ENCODE measurements at regions not wholly inside any gene's neighbourhood (a gene's known extent, or its start where the extent isn't known, plus 50 kb on each side); places are given as distances from the start of the nearest gene placed in this dataset.

DNA sequence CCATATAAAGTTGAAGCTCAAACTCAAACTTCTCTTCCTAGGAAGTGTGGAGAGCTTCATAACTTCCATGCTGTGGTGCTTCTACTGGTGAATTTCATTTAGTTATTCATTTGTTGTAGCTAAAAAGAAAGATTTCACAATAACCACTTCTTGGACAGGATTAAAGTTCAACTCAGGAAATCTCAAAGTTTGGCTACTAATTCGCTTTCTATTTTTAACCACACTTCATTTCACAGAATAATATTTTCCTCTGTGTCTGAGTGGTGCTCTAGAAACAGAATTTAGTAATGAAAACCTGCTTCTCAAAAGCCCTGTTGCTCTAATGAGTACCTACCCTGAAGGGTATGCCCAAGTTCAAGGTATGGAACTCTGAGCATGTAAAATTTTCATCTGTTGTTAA, 73.9 kb downstream of the ACTBL2 start:
- H3K4me3 ChIP-seq, result no peak overlapping the region
- H3K9me3 ChIP-seq, result no peaks in the 10 kb centered on the region
- no peaks in the 10 kb centered on the region for H3K36me3 ChIP-seq (replicated peaks)
- no peak for DNase-seq (ENCODE audit: low spot score in 2 of 2)
- H3K4me1 ChIP-seq, result no peaks in the 10 kb centered on the region
- in situ Hi-C loops (cut with MboI; ENCODE audit: low sequenced_read_pairs), result no loop called here
- H3K27me3 ChIP-seq (ENCODE audit: low read depth), result no peaks in the 10 kb centered on the region

DNA sequence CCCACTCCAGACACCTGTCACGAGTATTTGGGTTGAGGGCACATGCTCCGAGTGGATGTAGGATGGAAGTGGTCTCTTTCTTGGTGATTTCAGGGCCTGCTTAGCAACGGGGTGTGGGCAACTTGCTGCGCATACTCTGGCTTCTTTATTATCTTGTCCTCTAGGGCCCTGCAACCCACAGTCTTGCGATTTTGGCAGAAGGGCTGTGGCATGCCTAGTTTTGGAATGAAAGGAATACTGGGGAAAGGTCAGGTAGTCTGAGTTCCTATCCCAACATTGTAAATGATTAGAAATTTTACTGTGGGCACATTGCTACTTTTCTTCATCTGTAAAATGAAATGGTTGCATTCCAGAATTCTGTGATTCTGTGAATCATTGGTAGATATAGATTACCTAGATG, 74.3 kb downstream of the ACTBL2 start:
- Histone ChIP-seq H3K27me3 (ENCODE audit: low read depth) (no peaks in the 10 kb centered on the region), H3K4me3 (no peak overlapping the region), H3K9me3 (no peaks in the 10 kb centered on the region), H3K36me3 (replicated peaks) (no peaks in the 10 kb centered on the region), H3K4me1 (no peaks in the 10 kb centered on the region)
- in situ Hi-C loops (cut with MboI; ENCODE audit: low sequenced_read_pairs), result no loop called here
- DNase-seq (ENCODE audit: low spot score in 2 of 2), result no peak

DNA sequence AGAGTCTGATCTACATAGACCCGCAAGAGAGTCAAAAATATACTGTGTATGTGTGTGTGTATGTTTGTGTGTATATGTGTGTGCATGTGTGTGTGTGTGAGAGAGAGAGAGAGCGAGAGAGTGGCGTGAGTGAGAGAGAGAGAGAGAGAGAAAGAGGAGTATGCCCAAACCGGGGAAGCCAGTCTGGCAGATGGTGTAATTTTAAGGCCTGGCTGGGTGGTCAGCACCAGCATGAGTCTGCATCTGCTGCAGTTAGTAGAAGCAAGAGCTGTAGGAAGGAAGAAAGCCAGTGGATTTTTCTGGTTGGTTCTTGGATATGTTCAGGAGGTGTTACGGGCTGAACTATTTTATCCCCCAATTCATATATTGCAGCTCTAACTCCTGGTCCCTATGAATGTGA, 75.2 kb downstream of the ACTBL2 start:
- Histone ChIP-seq H3K36me3 (replicated peaks) (no peaks in the 10 kb centered on the region), H3K9me3 (no peaks in the 10 kb centered on the region), H3K4me1 (no peaks in the 10 kb centered on the region), H3K4me3 (no peak overlapping the region), H3K27me3 (ENCODE audit: low read depth) (no peaks in the 10 kb centered on the region)
- DNase-seq (ENCODE audit: low spot score in 2 of 2), result no peak
- in situ Hi-C loops (cut with MboI; ENCODE audit: low sequenced_read_pairs), result no loop called here

DNA sequence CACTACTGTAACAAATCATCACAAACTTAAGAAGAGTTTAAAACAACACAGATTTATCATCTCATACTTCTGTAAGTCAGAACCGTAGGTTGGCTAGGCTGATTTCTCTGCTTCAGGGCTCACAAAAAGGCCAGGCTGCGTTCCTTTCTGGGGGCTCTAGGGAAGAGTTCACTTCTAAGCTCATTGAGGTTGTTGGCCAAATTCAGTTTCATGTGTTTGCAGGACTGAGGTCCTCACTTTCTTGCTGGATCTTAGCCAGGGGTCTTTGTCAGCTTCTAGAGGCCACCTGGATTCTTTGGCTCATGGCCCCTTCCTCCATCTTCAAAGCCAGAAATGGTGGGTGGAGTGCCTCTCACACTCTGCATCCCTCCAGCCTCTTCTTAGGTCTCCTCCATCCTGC, 76.0 kb downstream of the ACTBL2 start:
- Histone ChIP-seq H3K36me3 (replicated peaks) (no peaks in the 10 kb centered on the region), H3K9me3 (no peaks in the 10 kb centered on the region), H3K4me3 (no peak overlapping the region), H3K27me3 (ENCODE audit: low read depth) (no peaks in the 10 kb centered on the region), H3K4me1 (no peaks in the 10 kb centered on the region)
- in situ Hi-C loops (cut with MboI; ENCODE audit: low sequenced_read_pairs), result no loop called here
- DNase-seq (ENCODE audit: low spot score in 2 of 2), result no peak

DNA sequence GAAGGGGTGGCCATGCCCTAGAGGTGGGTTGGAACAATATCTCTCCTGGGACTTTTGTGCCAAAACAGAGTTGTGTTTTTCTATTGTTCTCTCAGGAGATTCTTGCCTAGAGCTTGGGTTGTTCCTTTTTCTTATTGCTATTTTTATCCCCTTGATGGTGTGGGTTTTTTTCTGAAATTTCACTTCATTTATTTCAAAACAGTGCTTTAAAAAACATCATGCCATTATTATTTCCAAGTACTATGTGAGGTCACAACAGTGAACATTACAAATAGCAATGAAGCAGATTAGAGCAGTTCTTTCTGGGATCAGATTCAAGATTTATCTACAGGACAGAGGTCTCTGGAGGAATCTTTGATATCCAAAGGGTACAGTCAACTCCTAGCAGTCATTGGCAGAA, 76.6 kb downstream of the ACTBL2 start:
- Histone ChIP-seq H3K36me3 (replicated peaks) (no peaks in the 10 kb centered on the region), H3K9me3 (no peaks in the 10 kb centered on the region), H3K4me1 (no peaks in the 10 kb centered on the region), H3K4me3 (no peak overlapping the region), H3K27me3 (ENCODE audit: low read depth) (no peaks in the 10 kb centered on the region)
- no peak for DNase-seq (ENCODE audit: low spot score in 2 of 2)
- in situ Hi-C loops (cut with MboI; ENCODE audit: low sequenced_read_pairs), result no loop called here

DNA sequence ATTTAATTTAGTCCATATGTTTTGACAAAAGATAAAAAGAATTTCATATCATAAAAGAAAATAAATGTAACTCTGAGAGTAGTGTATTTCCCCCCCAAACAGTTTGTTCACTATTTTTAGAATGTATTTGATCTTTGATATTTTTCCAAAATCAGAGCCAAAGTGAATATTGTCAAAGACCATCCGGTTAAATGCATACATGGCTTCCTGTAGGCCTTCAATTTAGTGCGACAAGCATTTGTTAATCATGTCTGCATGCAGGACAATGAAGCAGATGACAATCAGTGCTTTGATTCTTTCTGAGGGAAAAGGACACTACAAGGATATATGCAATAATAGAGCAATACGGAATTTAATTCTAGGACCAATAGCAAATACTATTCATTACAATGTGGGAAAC, 79.8 kb downstream of the ACTBL2 start:
- H3K4me3 ChIP-seq, result no peak overlapping the region
- H3K9me3 ChIP-seq, result no peaks in the 10 kb centered on the region

DNA sequence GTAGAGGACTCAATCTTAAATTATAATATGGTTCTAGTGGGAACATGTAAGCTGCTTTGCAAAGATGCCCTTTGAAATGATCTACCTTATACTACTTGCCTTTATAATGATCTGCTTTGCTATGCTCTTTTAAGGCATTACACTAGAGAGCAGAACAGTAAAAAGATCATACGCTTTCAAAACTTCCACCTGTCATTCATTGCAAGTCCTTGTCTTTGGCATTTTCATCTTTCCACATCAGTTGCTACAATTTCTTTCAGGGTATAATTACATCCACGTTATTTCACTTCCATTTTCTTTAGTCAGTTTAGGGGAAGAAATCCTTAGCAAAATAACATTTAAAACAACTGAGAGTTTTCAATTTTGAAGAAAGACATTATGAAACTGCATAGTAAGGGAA, 80.3 kb downstream of the ACTBL2 start:
- no peak overlapping the region for H3K4me3 ChIP-seq
- no peaks in the 10 kb centered on the region for H3K4me1 ChIP-seq
- H3K9me3 ChIP-seq, result no peaks in the 10 kb centered on the region
- DNase-seq (ENCODE audit: low spot score in 2 of 2), result no peak
- in situ Hi-C loops (cut with MboI; ENCODE audit: low sequenced_read_pairs), result no loop called here
- H3K36me3 ChIP-seq (replicated peaks), result no peaks in the 10 kb centered on the region
- no peaks in the 10 kb centered on the region for H3K27me3 ChIP-seq (ENCODE audit: low read depth)

More for the DNA sequence above, 79.8 kb downstream of the ACTBL2 start:
- no peaks in the 10 kb centered on the region for H3K27me3 ChIP-seq (ENCODE audit: low read depth)
- no peaks in the 10 kb centered on the region for H3K4me1 ChIP-seq
- in situ Hi-C loops (cut with MboI; ENCODE audit: low sequenced_read_pairs), result no loop called here
- no peak for DNase-seq (ENCODE audit: low spot score in 2 of 2)
- no peaks in the 10 kb centered on the region for H3K36me3 ChIP-seq (replicated peaks)

DNA sequence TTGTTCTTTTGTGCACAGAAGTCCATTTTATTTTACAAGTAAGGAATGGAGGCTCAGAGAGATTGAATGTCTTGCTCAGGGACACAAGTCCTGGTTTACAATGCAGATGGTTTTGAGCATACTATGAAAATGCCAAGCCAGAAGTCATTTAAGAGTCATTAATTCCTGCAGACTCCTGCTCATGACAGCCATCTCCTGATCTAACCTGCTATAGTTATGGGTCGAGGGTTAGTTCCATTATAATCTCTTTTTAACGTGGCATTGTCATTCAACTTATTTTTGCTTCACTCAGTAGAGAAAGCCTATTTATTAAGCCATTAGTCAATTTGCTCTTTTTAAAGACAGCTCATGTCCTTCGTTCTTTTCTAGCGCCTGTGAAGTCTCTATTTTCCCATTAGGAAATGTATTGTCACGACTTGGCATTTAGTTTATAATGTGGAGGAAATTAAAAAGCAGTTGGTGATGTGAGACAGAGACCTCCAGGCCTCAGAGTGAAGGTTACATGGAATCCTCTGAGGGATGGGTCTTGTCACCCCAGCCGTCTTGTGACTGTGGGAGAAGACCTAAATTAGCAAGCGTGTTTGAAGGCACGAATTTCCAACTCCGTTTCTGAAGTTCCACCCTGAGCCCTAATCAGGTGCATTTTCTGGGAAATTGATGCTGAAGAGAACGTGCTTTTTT, 84.1 kb downstream of the ACTBL2 start:
- no peak overlapping the region for H3K4me3 ChIP-seq
- no peak for DNase-seq (ENCODE audit: low spot score in 2 of 2)
- no peaks in the 10 kb centered on the region for H3K36me3 ChIP-seq (replicated peaks)
- in situ Hi-C loops (cut with MboI; ENCODE audit: low sequenced_read_pairs), result no loop called here
- H3K27me3 ChIP-seq (ENCODE audit: low read depth), result no peaks in the 10 kb centered on the region
- H3K9me3 ChIP-seq, result no peaks in the 10 kb centered on the region
- no peaks in the 10 kb centered on the region for H3K4me1 ChIP-seq

DNA sequence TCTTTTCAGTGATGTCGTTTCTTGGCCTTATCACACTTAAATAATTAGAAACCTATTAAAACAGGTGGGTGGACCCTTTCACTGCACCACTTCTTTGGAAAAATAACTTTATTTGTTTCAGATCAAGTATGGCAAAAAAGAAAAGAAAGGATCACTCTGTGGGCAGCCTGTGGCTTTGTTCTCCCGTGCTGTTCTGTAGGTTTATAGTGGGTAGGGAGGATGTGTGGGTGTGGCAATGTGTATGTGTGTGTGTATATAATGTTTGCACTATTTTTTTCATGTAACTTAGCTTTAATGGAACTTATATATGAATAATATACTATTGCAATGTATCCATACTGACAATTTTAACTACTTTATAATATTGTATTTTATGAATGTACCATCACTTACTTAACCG, 85.9 kb downstream of the ACTBL2 start:
- Histone ChIP-seq H3K4me3 (no peak overlapping the region), H3K4me1 (no peaks in the 10 kb centered on the region), H3K36me3 (replicated peaks) (no peaks in the 10 kb centered on the region), H3K27me3 (ENCODE audit: low read depth) (no peaks in the 10 kb centered on the region), H3K9me3 (no peaks in the 10 kb centered on the region)
- no peak for DNase-seq (ENCODE audit: low spot score in 2 of 2)
- in situ Hi-C loops (cut with MboI; ENCODE audit: low sequenced_read_pairs), result no loop called here

DNA sequence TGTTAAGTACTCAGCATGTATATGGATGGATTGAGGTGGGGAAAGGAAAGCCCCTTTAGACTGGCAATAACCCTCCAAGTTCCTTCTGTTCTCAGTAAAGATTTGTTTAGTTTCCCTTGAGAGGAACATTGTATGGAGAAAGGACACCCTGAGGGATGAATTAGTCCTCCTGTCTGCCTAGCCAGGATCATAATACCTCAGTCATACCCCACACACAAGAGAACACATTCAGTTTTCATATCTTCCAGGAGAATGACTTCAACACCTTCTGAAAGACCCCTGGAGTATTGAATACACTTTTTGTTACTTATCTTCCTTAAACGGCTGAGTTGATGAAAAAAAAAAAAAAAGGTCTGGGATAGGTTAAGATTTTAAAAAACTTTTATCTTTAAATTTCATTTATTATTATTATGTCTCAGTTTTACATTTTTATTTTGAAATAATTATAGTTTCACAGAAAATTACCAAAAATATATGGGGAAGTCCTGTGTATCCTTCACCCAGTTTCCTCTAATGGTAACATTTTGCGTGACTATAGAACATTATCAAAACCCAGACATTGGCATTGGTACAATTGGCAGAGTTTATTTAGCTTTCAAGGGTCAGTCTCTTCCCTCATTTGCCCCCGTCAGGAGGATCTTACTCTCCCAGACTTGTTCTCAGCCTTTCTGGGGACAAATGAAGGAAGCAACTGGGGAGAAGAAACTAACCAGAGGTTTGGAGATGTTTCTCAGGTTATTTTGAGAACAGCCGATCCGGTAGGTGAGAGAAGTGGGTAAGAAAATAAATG, 88.0 kb downstream of the ACTBL2 start:
- no peak overlapping the region for H3K4me3 ChIP-seq
- H3K27me3 ChIP-seq (ENCODE audit: low read depth), result no peaks in the 10 kb centered on the region
- H3K9me3 ChIP-seq, result no peaks in the 10 kb centered on the region
- no peaks in the 10 kb centered on the region for H3K4me1 ChIP-seq
- H3K36me3 ChIP-seq (replicated peaks), result no peaks in the 10 kb centered on the region
- DNase-seq (ENCODE audit: low spot score in 2 of 2), result no peak
- in situ Hi-C loops (cut with MboI; ENCODE audit: low sequenced_read_pairs), result no loop called here

DNA sequence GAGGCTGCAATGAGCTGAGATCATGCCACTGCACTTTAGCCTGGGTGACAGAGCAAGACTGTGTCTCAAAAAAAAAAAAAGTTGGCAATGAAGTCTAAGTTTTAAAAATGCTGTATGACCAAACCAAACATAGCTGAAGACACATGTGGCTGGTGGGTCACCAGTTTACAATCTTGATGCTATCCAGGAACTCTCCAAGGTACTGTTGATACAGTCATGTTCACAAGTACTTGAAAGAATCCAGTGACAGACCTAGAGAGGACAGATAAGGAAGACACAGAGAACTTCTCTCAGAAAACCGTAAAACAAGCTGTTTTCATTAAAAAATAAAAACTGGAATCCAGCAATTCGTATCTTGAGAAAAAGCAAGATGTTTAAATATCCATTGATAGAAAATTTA, 95.7 kb downstream of the ACTBL2 start:
- H3K36me3 ChIP-seq (replicated peaks), result no peaks in the 10 kb centered on the region
- H3K9me3 ChIP-seq, result no peaks in the 10 kb centered on the region
- no peak overlapping the region for H3K4me3 ChIP-seq
- no peaks in the 10 kb centered on the region for H3K27me3 ChIP-seq (ENCODE audit: low read depth)
- in situ Hi-C loops (cut with MboI; ENCODE audit: low sequenced_read_pairs), result no loop called here
- DNase-seq (ENCODE audit: low spot score in 2 of 2), result no peak
- H3K4me1 ChIP-seq, result no peaks in the 10 kb centered on the region

DNA sequence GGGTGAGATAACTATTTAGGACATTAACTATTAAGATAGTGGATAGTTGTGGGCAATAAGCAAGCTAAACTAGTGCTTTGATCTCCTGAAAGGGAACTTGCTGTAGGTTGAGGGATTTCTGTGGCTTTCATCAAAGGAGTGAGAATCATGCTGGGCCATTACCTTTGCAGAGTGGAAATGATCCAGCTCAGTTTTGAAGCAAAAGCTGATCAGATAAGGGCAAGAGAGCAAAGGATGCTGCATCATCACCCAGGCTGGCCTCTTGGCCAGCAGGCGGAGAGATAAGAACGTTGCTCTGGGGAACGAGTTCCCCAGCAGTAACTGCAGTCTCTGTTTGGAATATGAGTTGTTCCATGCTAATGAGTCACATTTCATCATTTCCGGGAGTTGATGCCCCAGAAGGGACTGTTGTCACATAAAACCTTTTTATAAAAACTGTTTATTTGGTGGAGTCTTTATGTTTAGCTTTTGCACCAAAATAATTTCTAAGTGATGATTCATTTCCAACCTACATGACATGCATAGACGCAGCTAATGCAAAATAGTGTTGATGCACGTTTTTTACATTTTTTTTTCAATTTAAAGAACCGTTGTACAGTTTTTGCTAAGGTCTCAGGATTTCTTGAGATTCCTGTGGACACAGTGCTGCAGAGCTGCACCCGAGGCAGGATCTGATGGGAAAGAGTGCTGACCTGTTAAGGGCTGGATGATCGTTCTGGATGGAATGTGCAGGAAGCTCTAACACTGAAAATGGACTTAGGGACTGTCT, 99.3 kb downstream of the ACTBL2 start:
- DNase-seq (ENCODE audit: low spot score in 2 of 2), result no peak
- in situ Hi-C loops (cut with MboI; ENCODE audit: low sequenced_read_pairs), result no loop called here

DNA sequence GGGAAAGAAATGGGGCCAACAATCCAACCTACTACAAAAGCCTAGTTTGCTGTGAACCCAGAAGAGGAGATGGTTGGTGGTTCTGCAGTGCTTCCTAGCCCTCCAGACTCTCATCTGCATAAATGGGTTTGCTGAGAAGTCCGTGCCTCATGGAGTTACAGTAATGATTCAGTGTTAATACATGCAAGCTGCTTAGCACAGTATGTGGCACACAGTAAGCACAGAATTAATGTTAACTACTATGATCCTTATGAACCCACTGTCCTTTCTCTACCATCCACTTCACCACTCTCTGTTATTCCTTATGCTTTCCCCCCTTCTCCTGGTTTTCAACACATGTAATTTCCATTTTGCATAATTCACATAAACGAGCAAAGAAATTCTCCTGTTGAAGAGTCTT, 100.0 kb downstream of the ACTBL2 start:
- no peak for DNase-seq (ENCODE audit: low spot score in 2 of 2)
- no peak overlapping the region for H3K4me3 ChIP-seq
- no peaks in the 10 kb centered on the region for H3K36me3 ChIP-seq (replicated peaks)
- no peaks in the 10 kb centered on the region for H3K4me1 ChIP-seq
- no peaks in the 10 kb centered on the region for H3K9me3 ChIP-seq
- H3K27me3 ChIP-seq (ENCODE audit: low read depth), result no peaks in the 10 kb centered on the region
- in situ Hi-C loops (cut with MboI; ENCODE audit: low sequenced_read_pairs), result no loop called here

More for the DNA sequence above, 99.3 kb downstream of the ACTBL2 start:
- no peaks in the 10 kb centered on the region for H3K9me3 ChIP-seq
- no peaks in the 10 kb centered on the region for H3K36me3 ChIP-seq (replicated peaks)
- H3K27me3 ChIP-seq (ENCODE audit: low read depth), result no peaks in the 10 kb centered on the region
- no peaks in the 10 kb centered on the region for H3K4me1 ChIP-seq
- H3K4me3 ChIP-seq, result no peak overlapping the region

DNA sequence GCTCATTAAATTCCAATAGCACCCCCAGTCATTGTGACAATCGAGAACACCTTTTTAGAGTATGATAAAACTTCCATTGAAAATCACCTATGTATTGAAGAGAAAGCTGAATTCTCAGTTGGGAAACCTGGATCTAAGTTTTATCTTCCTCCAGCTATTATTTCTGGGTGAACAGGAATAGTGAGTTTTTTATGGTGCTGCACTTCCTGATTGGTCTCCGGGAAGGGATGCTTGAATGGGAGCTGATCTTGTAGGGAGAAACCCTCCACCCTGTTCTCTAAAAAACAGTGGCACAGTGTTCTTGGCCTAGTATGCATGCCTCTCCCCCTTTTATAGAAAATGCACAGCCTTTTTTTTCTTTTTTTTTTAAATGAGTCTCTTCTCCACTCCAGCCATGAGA, 112.2 kb downstream of the ACTBL2 start:
- DNase-seq (ENCODE audit: low spot score in 2 of 2), result no peak
- no peaks in the 10 kb centered on the region for H3K4me1 ChIP-seq
- in situ Hi-C loops (cut with MboI; ENCODE audit: low sequenced_read_pairs), result no loop called here

More for the DNA sequence above, 112.2 kb downstream of the ACTBL2 start:
- H3K27me3 ChIP-seq (ENCODE audit: low read depth), result no peaks in the 10 kb centered on the region; the same call in 1 of the 2 replicates
- H3K9me3 ChIP-seq, result no peaks in the 10 kb centered on the region
- H3K4me3 ChIP-seq, result no peak overlapping the region
- H3K36me3 ChIP-seq (replicated peaks), result no peaks in the 10 kb centered on the region
